ENCODE measurements at regions not wholly inside any gene's neighbourhood (a gene's known extent, or its start where the extent isn't known, plus 50 kb on each side); places are given as distances from the start of the nearest gene placed in this dataset.

DNA sequence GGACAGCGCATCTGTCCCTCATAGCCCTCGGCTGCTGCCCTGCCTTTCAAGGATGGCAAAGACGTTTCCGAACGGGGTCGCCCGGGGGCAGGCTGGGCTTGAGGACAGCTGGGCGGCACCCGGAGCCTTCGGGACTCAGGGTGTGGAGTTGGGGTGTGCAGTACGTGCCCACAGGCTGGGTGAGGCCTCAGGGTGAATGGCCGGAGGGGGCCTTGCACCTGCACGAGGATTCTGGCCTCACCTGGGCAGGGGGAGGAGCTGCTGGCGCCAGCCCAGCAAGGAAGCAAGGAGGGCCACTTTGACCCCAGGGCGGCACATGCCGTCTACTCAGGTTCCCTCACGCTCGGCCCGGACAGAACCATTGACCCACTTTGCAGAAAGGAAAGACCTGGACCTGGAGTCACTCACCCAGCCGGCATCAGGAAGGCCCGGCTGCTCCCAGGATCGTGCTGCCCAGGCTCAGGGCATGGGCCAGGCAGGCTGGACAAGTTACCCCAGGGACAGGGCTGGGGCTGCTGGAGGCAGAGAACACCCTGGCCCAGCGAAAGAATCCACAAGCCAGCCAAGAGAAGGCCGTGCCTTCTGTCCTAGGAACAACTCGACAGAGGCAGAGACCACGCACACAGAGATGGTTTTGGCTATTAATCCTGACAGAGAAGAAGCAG lies 65.1 kb upstream of the TTC34 start:
- H3K4me3 ChIP-seq (ENCODE audit: low read depth, low read length) = no peak overlapping the region
- TF ChIP-seq, protein P1, sequence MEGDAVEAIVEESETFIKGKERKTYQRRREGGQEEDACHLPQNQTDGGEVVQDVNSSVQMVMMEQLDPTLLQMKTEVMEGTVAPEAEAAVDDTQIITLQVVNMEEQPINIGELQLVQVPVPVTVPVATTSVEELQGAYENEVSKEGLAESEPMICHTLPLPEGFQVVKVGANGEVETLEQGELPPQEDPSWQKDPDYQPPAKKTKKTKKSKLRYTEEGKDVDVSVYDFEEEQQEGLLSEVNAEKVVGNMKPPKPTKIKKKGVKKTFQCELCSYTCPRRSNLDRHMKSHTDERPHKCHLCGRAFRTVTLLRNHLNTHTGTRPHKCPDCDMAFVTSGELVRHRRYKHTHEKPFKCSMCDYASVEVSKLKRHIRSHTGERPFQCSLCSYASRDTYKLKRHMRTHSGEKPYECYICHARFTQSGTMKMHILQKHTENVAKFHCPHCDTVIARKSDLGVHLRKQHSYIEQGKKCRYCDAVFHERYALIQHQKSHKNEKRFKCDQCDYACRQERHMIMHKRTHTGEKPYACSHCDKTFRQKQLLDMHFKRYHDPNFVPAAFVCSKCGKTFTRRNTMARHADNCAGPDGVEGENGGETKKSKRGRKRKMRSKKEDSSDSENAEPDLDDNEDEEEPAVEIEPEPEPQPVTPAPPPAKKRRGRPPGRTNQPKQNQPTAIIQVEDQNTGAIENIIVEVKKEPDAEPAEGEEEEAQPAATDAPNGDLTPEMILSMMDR (IDR thresholded peaks at IDR 0.05; ENCODE audit: control insufficient read depth, extremely low read depth, insufficient read depth) = no peak
- no peak for DNase-seq (ENCODE audit: low read depth)

DNA sequence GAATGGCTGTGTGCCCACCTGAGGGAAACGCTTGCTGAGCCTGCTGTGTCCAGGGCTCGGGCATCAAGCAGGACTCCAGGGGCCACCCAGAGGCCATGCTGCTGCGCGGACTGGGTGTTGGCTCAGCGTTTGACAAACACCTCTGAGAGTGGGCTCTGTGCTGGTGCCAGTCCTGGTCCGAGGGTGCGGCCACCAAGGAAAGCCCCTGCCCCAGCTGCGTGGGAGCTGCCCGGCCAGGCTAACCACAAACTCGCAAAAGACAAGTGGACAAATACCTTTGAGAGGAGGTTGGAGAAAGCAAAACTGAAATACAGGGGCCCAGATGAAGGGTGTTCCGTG lies 65.6 kb upstream of the TTC34 start:
- TF ChIP-seq, protein P1 (IDR thresholded peaks at IDR 0.05; ENCODE audit: control insufficient read depth, extremely low read depth, insufficient read depth) = no peak

DNA sequence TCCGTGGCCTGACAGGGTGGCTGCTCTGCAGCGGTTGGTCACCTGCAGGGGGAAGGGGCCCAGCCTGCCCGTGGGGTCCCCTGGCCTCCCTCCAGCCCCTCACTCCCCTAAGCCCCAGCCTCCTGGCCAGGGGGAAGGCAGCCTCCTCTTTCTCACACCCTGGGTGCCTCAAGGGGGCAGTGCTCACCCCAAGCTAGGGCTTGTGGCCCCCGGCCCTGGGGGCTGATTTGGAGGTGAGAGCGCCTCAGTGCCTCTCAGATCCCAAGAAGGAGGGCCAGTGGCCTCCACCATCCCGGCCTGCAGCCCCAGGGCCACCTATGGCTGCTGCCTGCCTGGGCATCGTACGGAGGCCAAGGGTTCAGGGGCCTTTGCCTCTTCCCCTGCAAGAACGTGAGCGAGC lies 66.4 kb upstream of the TTC34 start:
- DNase-seq (ENCODE audit: low read depth) = no peak
- no peak overlapping the region for H3K4me3 ChIP-seq (ENCODE audit: low read depth, low read length)
- TF ChIP-seq, protein P1 (IDR thresholded peaks at IDR 0.05; ENCODE audit: control insufficient read depth, extremely low read depth, insufficient read depth) = 0 out of 2 replicates have a peak, but pooled peaks have one; percentile 15

More for the DNA sequence above, 65.6 kb upstream of the TTC34 start:
- no peak overlapping the region for H3K4me3 ChIP-seq (ENCODE audit: low read depth, low read length)
- no peak for DNase-seq (ENCODE audit: low read depth)

DNA sequence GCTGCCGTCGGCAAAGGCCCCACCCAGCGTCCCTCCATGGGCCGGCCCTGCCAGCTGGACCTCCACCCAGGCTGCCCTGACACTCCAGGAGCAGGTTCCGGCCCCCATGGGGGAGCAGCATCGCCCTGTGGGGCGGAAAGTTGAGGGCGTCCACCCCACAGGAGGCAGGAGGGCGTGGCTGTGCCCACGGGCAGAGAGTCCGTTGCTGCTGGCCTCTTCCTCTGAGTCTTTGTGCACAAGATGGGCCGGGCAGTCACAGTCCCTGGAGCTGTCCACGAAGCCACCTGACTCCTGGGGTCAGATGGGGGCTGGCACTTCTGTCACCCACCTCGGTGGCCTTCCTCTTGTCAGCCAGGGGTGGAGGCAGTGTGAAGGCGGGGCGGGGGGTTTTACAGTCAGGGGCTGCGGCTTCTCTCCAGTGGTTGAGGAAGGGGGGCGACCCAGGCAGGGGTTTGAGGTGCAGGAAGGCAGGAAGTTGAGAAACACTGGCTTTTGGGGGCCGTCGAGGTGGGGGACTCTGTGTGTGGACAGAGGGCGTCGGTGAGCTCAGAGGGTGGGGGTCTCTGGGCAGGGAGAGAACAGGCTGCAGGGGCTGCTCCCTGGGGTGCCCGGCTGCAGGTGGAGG lies 67.2 kb upstream of the TTC34 start:
- TF ChIP-seq, protein P1 (IDR thresholded peaks at IDR 0.05; ENCODE audit: control insufficient read depth, extremely low read depth, insufficient read depth) = no peak
- no peak for DNase-seq (ENCODE audit: low read depth)
- H3K4me3 ChIP-seq (ENCODE audit: low read depth, low read length) = no peak overlapping the region

DNA sequence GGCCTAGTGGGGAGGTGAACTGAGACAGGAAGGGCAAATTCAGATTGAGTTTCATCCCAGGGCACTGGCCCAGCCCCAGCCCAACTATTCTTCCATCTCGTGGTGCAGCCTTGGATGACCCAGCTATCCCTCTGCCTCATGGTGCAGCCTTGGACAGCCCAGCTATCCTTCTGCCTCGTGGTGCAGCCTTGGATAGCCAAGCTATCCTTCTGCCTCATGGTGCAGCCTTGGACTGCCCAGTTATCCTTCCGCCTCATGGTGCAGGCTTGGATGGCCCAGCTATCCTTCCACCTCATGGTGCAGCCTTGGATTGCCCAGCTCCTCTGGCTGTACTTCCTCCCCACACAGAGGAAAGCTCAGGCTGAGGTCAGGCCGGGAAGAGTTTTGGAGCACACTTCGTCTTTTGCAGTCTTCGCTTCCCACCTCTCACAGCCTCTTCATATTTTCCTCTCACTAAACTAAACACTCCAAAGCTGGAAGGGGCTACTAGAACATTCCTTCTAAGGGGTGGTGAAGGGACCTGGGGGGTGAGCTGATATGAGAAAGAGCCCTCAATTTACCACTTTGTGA lies 69.8 kb upstream of the TTC34 start:
- no peak for DNase-seq (ENCODE audit: low read depth)
- TF ChIP-seq, protein P1 (IDR thresholded peaks at IDR 0.05; ENCODE audit: control insufficient read depth, extremely low read depth, insufficient read depth) = no peak
- no peak overlapping the region for H3K4me3 ChIP-seq (ENCODE audit: low read depth, low read length)

DNA sequence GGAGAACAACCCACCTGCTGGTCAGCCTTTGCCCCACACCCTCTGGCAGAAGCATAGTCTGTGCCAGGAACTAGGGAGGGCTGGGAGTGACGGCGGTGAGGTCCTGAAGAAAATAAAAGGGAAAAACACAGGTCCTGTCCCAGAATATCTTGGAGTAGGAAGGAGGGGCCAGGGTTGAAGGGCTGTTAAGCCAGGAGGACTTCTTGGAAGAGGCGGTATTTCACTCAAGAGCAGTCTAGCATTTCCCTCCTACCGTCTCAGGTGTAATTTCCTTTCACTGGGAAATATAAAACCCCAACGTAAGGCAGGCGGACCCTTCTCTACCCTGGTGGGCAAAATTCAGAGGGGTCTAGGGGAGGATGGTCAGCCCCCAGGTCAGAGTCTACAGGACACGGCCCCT lies 72.7 kb upstream of the TTC34 start:
- DNase-seq (ENCODE audit: low read depth) = no peak
- H3K4me3 ChIP-seq (ENCODE audit: low read depth, low read length) = no peak overlapping the region
- TF ChIP-seq, protein P1 (IDR thresholded peaks at IDR 0.05; ENCODE audit: control insufficient read depth, extremely low read depth, insufficient read depth) = no peak
